GM21423 (cell line): ENCODE measurements at regions not wholly inside any gene's neighbourhood (a gene's known extent, or its start where the extent isn't known, plus 50 kb on each side); places are given as distances from the start of the nearest gene placed in this dataset.

Source experiments
- ATAC-seq: cut with Tn5 transposase; IDR thresholded peaks from one replicate; pipeline ENCODE4 v1.9.1; 2021; ENCODE audit warnings: mild to moderate bottlenecking, moderate library complexity; ENCODE audit not compliant: unreplicated experiment

GRCh38 chr13:34217343-34218025 lies 399.5 kb downstream of the RFC3 start:
- no peak for ATAC-seq

- no peak for ATAC-seq
Measured at GRCh38 chr13:34223984-34224383, 406.0 kb downstream of the RFC3 start.

- ATAC-seq: no peak
Measured at GRCh38 chr13:34224877-34225276, 406.9 kb downstream of the RFC3 start.

GRCh38 chr13:34230271-34230670 lies 412.3 kb downstream of the RFC3 start:
- ATAC-seq: no peak

- ATAC-seq: no peak
Measured at GRCh38 chr13:34241332-34241731, 423.4 kb downstream of the RFC3 start.

GRCh38 chr13:34243403-34243802 lies 425.5 kb downstream of the RFC3 start:
- no peak for ATAC-seq

GRCh38 chr13:34246511-34246910 lies 428.6 kb downstream of the RFC3 start:
- ATAC-seq: no peak

GRCh38 chr13:34247596-34247995 lies 429.6 kb downstream of the RFC3 start:
- ATAC-seq: no peak

- ATAC-seq: no peak
Measured at GRCh38 chr13:34249546-34250039, 431.6 kb downstream of the RFC3 start.

GRCh38 chr13:34250151-34250670 lies 432.3 kb downstream of the RFC3 start:
- no peak for ATAC-seq

- ATAC-seq: no peak
Measured at GRCh38 chr13:34254366-34254765, 436.4 kb downstream of the RFC3 start.

GRCh38 chr13:34255711-34256110 lies 437.8 kb downstream of the RFC3 start:
- ATAC-seq: no peak

- ATAC-seq: no peak
Measured at GRCh38 chr13:34256236-34256635, 438.3 kb downstream of the RFC3 start.

GRCh38 chr13:34257966-34258365 lies 440.0 kb downstream of the RFC3 start:
- ATAC-seq: no peak

- no peak for ATAC-seq
Measured at GRCh38 chr13:34258646-34259386, 440.9 kb downstream of the RFC3 start.

GRCh38 chr13:34263681-34264080 lies 445.7 kb downstream of the RFC3 start:
- no peak for ATAC-seq

- no peak for ATAC-seq
Measured at GRCh38 chr13:34265046-34265679, 447.2 kb downstream of the RFC3 start.

- no peak for ATAC-seq
Measured at GRCh38 chr13:34276764-34277163, 458.8 kb downstream of the RFC3 start.

GRCh38 chr13:34277936-34278335 lies 460.0 kb downstream of the RFC3 start:
- no peak for ATAC-seq

- no peak for ATAC-seq
Measured at GRCh38 chr13:34278780-34279179, 460.8 kb downstream of the RFC3 start.

- no peak for ATAC-seq
Measured at GRCh38 chr13:34290661-34291060, 472.7 kb downstream of the RFC3 start.
